ENCODE measurements at regions not wholly inside any gene's neighbourhood (a gene's known extent, or its start where the extent isn't known, plus 50 kb on each side); places are given as distances from the start of the nearest gene placed in this dataset.

- Histone ChIP-seq H3K79me2 (ENCODE audit: insufficient read depth, low read length) (no peaks in the 10 kb centered on the region), H3K14ac (ENCODE audit: insufficient read depth, low read length) (no peak overlapping the region), H3T11ph (ENCODE audit: low read length) (no peak overlapping the region), H2BK15ac (ENCODE audit: low read depth, low read length) (no peak overlapping the region), H3K27ac (ENCODE audit: insufficient read length, low read depth, low read length) (no peak overlapping the region), H2AK5ac (ENCODE audit: insufficient read length, low read length) (no peak overlapping the region), H4K5ac (ENCODE audit: insufficient read length, low read depth, low read length) (no peak overlapping the region), H3K9me3 (ENCODE audit: control insufficient read depth, low read depth, low read length) (no peaks in the 10 kb centered on the region), H4K8ac (replicated peaks; ENCODE audit: insufficient read length, low read depth, low read length) (no peak overlapping the region), H3K27me3 (ENCODE audit: insufficient read depth, low read length) (no peaks in the 10 kb centered on the region), H3K18ac (ENCODE audit: insufficient read length, low read depth, low read length) (no peak overlapping the region), H4K20me1 (ENCODE audit: control insufficient read depth, insufficient read depth, insufficient read length) (no peaks in the 10 kb centered on the region), H3K23ac (ENCODE audit: insufficient read length, low read depth, low read length) (no peak overlapping the region), H3K4me2 (ENCODE audit: insufficient read depth, insufficient read length, low read length) (no peak overlapping the region), H2BK12ac (ENCODE audit: insufficient read length, low read depth, low read length) (no peak overlapping the region), H3K4me1 (ENCODE audit: insufficient read depth, low read length) (no peaks in the 10 kb centered on the region), H3K23me2 (ENCODE audit: insufficient read length, low read depth, low read length, poor library complexity, severe bottlenecking) (no peaks in the 10 kb centered on the region), H3K9ac (ENCODE audit: extremely low read depth, insufficient read length, low read length) (no peak overlapping the region), H3K79me1 (ENCODE audit: insufficient read depth, low read depth, low read length, poor library complexity, severe bottlenecking) (no peaks in the 10 kb centered on the region), H2AFZ (ENCODE audit: low read length) (no peak overlapping the region), H4K91ac (ENCODE audit: insufficient read length, low read depth, low read length) (no peak overlapping the region), H2BK20ac (ENCODE audit: low read depth, low read length, poor library complexity, severe bottlenecking) (no peak overlapping the region), H2BK120ac (ENCODE audit: low read depth, low read length, poor library complexity, severe bottlenecking) (no peak overlapping the region), H3K56ac (ENCODE audit: insufficient read length, low read depth, low read length) (no peak overlapping the region), H2BK5ac (ENCODE audit: insufficient read length, low read length) (no peak overlapping the region), H3K4ac (ENCODE audit: low read depth, low read length) (no peak overlapping the region)
- Mint-ChIP-seq H3K27me3 (ENCODE audit: low read depth) (no peaks in the 10 kb centered on the region; the same call in none of the 2 replicates), H3K27ac (peak overlapping the region in 2 of 3 experiments; percentile 7 to 63; a peak in 5 of 7 replicates), H3K4me1 (peaks cover 6% of the 10 kb centered on the region in 2 experiments), H3K9me3 (no peaks in the 10 kb centered on the region; a peak in 1 of 5 replicates), H3K4me3 (no peak overlapping the region), H3K36me3 (ENCODE audit: insufficient read depth in 1 of 3, low read depth in 3 of 3) (no peaks in the 10 kb centered on the region)
- WGBS (ENCODE audit: extremely low coverage, insufficient read length, low lambda C conversion rate) = no CpG with 5 or more reads among the region's 6 CpGs
- DNase-seq = peak; percentile 56
- TF ChIP-seq, protein P1, sequence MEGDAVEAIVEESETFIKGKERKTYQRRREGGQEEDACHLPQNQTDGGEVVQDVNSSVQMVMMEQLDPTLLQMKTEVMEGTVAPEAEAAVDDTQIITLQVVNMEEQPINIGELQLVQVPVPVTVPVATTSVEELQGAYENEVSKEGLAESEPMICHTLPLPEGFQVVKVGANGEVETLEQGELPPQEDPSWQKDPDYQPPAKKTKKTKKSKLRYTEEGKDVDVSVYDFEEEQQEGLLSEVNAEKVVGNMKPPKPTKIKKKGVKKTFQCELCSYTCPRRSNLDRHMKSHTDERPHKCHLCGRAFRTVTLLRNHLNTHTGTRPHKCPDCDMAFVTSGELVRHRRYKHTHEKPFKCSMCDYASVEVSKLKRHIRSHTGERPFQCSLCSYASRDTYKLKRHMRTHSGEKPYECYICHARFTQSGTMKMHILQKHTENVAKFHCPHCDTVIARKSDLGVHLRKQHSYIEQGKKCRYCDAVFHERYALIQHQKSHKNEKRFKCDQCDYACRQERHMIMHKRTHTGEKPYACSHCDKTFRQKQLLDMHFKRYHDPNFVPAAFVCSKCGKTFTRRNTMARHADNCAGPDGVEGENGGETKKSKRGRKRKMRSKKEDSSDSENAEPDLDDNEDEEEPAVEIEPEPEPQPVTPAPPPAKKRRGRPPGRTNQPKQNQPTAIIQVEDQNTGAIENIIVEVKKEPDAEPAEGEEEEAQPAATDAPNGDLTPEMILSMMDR (conservative IDR thresholded peaks at IDR 0.05) = no peak
These were observed 65.4 kb downstream of the MARCHF4 start for GRCh38 chr2:216306868-216307267.
